Stimulated activated CD8-positive, alpha-beta memory T cell treated with anti-CD3 and anti-CD28 coated beads, Interleukin-2, amount 100 ng/mL, for 1 hour (primary cell): ENCODE measurements at regions not wholly inside any gene's neighbourhood (a gene's known extent, or its start where the extent isn't known, plus 50 kb on each side); places are given as distances from the start of the nearest gene placed in this dataset.
"Not testable (repeated sequence)": the region's sequence is repeated elsewhere in the genome, so short reads cannot be mapped to it uniquely, and the experiment has no call there.

ENCODE experiments used
- DNase-seq, 2 donors: peaks; one replicate each; pipeline ENCODE4 v3.0.0-alpha.2; 2020; ENCODE audit warnings: low read depth in 2 of 2

DNA sequence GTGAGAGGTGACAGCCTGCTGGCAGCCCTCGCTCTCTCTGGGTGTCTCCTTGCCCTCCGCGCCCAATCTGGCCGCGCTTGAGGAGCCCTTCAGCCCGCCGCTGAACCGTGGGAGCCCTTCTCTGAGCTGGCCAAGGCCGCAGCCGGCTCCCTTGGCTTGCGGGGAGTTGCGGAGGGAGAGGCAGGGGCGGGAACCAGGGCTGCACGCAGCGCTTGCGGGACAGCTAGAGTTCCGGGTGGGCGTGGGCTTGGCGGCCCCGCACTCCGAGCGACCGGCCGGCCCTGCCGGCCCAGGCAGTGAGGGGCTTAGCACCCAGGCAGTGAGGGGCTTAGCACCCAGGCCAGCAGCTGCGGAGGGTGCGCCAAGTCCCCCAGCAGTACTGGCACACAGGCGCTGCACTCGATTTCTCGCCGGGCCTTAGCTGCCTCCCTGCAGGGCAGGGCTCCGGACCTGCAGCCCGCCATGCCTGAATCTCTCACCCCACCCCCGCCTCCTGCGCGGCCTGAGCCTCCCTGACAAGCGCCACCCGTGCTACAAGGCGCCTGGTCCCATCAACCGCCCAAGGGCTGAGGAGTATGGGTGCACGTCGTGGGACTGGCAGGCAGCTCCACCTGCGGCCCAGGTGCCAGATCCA lies 1526.1 kb downstream of the FAM181B start:
- no peak for DNase-seq

DNA sequence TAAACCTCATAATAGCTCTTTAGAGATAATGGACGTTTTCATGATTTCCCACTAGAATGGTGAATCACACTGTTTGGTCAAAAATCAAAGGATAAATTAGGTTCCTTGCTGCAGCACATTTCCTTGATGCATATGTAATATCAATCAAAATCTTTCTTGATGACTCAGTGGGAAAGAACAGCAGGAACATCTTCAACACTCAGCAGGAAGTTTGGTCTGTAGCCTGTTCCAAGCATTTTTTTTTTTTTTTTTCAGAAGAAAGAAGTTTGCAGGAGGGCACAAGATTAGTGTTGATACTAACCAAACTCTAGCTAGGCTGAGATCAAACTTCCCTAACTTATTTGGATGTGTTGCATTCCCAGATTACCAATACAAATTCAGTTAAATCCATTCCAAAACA lies 1529.8 kb downstream of the FAM181B start:
- no peak for DNase-seq

- DNase-seq, result no peak
These were observed 1536.3 kb downstream of the FAM181B start for GRCh38 chr11:81197396-81197795.

DNA sequence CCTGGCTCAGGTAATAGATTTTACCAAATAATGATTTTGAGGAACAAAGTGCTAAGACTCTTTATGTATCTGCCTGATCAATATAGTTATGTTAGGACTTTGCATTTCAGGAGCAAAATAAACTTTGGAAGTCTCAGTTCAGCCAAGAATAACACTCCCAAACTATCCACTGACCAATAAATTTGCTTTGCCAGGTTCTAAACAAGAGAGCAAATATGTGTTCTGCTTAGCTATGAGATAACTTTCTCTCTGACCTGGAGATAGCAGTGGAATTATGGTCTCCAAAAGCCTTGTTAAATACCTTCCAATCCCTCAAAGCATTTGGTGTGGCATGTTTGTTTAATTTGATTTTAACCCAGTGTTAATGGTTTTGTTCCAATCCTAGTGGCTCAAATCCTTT lies 1541.1 kb downstream of the FAM181B start:
- no peak for DNase-seq

GRCh38 chr11:81190546-81190945 lies 1543.1 kb downstream of the FAM181B start:
- DNase-seq, result no peak

- DNase-seq, result not testable (repeated sequence)
These were observed 1546.6 kb downstream of the FAM181B start for GRCh38 chr11:81187033-81187432.

DNA sequence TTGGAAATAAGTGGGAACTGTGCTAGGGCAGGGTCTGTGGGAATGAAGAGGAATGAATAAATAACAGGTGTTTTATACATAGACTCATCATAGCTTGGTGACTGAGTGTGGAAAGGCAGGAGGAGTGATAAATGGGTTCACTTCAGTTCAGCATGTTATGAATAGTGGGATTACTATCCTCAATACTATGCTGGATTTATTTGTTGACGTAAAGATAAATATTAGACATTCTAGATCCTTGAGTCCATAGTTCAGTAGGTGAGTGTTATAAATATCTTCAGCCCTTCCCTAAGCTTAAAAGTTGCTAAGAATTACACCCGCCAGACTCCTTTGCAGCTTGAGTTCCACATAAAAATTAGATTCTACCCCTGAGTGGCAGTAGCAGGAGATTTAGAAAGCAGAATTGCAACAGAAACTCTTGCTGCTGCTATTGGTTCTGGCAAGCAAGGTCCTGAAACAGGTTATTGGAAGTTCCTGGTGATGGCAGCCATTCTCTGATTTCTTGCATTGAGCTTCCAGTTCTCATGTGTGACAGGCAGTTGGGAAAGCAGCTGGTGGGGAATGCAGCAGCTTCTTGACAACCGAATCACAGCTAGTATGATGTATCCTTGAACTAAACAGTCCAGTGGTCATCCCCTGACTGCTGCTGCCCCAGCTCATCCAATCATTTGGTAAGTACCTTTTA lies 1558.9 kb downstream of the FAM181B start:
- DNase-seq, result no peak

GRCh38 chr11:81165164-81165563 lies 1568.5 kb downstream of the FAM181B start:
- no peak for DNase-seq

- DNase-seq, result no peak
These were observed 1573.8 kb downstream of the FAM181B start for GRCh38 chr11:81159900-81160299.

DNA sequence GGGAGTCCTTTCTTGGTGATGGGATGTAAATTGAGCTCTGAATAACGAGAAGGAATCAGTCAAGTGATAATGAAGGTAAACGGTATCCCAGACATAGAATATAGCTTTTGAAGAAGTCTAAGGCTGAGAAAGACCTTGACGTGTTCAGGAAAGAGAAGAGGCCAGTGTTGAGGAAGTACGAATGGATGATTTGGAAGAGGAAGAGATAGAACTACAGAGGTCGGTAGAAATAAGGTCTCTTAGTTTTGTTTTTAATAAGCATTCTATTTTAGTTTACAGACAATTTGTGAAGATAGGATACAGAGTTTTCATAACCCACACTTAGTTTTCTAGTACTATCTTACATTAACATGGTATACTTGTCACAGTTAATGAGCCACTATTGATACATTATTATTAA lies 1598.1 kb downstream of the FAM181B start:
- DNase-seq, result no peak

GRCh38 chr11:81129618-81130017 lies 1604.0 kb downstream of the FAM181B start:
- DNase-seq, result no peak

DNA sequence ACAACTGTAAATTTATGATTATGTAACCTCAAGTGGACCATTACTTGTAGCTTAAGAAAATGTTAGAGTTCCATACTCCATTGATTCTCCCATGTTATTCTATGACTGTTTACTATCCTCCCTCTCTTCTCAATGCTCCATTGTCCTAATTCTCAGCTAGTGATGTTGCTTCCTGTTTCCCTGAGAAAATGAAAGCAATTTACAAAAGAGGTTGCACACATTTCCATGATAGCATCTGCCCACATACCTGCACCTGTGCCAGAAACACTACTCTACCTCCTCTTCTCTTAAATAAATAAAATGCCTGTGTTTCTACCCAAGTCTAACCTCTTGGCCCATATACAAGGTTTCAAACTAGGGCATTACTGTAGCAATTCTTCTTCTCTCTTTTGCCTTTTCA lies 1620.9 kb downstream of the FAM181B start:
- DNase-seq, result no peak

- no peak for DNase-seq
These were observed 1629.6 kb downstream of the FAM181B start for GRCh38 chr11:81104051-81104450.

GRCh38 chr11:81098471-81098870 lies 1635.2 kb downstream of the FAM181B start:
- DNase-seq, result no peak

DNA sequence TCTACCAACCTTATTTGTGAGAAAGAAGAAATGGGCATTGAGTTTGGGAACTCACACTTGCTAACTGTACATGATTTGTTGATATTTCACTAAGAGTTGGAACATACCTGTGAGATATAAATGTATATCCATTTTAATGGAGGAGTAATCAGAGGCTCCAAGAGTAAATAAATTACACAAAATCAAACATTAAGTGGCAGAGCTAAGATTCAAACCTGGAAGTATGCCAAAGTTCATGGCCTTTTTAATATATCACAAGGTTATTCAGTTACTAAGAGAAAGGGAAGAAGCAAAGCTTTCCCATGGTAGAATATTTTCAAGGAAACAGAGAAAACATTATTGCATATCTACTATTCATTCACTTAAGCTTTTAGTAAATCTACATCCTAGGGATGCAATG lies 1641.1 kb downstream of the FAM181B start:
- DNase-seq, result no peak

GRCh38 chr11:81089242-81089641 lies 1644.4 kb downstream of the FAM181B start:
- DNase-seq, result no peak

- no peak for DNase-seq
These were observed 1639.6 kb upstream of the TENM4 start for GRCh38 chr11:81080476-81080875.

DNA sequence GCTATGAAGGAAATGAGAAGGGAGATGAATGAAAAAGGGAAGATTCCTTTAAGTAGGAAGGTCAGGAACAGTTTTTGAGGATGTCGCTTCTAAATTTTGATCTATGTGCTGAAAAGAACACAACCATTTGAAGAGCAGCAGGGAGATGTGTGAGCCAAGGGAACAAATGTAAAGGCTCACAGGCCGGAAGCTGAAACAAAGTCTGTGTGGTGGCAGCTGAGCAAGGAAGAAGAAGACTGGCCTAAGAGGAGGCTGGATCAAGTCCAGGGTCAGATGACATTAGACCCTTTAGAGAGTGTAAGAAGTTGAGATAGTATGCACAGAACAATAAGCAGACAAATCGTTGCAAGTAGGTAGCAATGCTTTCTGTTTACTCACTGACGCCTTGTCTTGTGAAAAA lies 1631.4 kb upstream of the TENM4 start:
- no peak for DNase-seq

DNA sequence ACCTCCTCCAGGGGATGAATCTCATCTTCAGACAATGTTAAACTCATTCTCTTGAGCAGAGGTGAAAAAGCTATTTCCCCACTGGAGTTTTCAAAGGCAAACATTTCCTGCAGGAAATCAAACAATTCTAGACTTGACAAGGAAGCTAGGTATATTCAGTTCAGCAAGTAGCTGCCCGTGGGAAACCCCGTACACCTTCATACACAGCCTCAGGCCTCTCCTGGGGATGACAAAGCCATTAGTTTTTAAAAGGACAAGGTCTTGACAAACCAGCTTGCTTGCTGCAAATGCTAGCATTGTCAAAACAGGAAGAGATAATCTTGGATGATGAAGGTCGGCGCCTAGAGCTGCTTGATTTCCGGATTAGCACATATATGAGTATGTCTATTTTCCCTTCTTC lies 1630.8 kb upstream of the TENM4 start:
- no peak for DNase-seq

- DNase-seq, result no peak
These were observed 1630.1 kb upstream of the TENM4 start for GRCh38 chr11:81070948-81071347.

DNA sequence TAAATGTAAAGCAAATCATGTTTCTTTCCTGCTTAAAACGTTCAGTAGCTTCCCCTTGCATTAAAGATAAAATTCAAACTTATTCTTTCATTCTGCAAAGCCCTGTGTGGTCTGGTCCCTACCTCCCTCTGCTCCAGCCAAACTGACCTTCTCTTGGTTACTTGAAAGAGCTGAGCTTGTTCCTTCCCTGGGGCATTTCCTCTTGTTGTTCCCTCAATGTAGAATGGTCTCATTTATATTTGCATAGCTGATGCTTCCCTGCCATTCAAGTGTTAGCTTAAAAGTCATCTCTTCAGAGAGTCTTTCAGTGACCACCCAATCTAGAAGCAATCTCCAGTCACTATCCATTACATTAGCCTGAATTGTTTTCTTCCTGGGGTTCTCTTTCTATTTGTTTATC lies 1618.5 kb upstream of the TENM4 start:
- DNase-seq, result no peak

DNA sequence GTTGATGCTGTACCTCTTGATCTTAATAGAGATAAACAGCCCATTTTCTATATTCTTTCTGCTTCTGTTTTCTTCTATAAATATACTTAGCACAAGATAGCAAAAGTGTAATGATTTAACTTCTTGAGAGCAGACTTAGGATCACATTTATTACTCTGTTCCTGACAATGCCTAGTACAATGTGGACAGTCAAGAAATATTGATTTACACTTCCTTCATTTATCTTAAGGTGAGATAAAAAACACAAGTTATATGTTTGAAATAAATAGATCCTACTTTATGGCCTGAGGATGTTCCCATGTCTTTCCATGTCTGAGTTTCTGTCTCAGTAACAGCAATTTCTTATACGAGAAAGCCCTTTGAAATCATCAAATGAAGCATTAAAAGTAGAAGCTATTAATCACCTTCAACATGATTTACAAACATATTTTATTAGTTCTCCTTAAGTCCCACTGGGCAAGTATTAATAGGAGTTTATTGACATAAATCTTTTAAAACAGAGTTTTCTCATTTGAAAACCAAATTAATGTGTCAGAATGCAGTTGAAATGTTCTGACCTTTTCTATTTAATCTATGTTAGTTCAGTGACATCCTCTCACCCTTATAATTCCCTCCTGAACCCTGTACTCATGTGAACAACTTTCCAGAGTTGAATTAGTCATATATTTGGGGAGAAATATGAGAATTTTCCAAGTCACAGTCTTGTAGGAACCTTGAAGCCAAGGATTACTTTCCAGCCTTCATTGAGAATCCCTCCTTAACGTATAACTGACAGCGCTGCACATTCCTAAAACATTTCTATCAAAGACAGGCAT lies 1611.7 kb upstream of the TENM4 start:
- DNase-seq, result no peak
